ENCODE measurements at regions not wholly inside any gene's neighbourhood (a gene's known extent, or its start where the extent isn't known, plus 50 kb on each side); places are given as distances from the start of the nearest gene placed in this dataset.
"Not testable (repeated sequence)": the region's sequence is repeated elsewhere in the genome, so short reads cannot be mapped to it uniquely, and the experiment has no call there.

DNA sequence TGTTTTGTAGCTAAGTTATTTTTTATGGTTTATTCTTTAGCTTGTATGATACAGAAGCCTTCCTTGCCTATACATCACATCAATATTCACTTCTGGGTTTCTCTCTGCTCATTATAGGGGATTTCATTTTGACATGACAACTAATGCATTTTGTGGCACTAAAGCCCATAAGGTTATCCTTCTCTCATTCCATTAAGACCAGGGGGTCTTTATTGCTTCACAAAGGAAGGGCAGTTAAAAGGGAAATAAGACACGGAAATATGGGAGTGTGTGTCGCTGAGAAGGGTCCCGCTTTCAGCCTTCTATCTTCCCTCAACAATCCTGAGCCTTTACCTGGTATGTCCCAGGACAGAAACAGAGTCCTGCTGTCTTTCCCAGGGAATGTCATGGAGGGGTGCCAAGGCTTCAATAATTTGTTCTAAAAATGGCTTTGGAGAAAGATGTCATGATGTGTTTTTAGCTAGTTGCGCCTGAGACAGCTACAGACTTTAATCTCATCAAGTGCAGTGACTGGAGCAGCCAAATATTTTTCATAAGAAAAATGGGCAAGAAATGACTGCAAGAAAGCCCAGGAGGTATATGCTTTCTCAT is 1145.4 kb upstream of the TMEM132C start:
- no peak for DNase-seq (ENCODE audit: low read depth in 4 of 4, low spot score in 2 of 4)

DNA sequence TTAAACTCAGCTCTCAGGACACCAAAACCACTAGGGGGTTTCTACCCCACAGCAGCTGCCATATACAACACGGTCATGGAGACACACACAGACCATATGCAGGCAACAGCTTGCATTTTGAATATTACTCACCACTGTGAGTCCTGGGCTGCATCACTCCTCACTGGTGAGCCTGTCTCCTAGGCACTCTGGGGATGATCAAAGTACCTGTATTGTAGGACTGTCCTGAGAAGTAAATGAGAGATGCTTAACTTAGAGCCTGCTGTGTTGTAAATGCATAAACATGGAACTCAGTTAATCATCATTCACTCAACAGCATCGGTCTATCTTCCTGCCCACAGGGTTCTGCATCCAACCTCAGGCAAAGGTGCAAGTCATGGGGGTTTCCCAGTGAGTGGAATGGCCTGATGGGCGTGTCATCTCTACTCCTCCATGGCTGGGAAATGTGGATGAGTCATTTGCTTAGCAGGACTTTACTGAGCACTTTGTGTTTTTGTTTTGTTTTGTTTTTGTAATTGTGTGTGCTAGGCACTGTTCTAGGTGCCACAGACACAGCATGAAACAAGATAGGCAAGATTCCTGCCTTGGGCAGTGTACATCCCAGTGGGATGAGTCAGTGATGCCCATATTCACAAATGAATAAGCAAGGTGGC is 1141.2 kb upstream of the TMEM132C start:
- no peak for DNase-seq (ENCODE audit: low read depth in 4 of 4, low spot score in 2 of 4)

DNA sequence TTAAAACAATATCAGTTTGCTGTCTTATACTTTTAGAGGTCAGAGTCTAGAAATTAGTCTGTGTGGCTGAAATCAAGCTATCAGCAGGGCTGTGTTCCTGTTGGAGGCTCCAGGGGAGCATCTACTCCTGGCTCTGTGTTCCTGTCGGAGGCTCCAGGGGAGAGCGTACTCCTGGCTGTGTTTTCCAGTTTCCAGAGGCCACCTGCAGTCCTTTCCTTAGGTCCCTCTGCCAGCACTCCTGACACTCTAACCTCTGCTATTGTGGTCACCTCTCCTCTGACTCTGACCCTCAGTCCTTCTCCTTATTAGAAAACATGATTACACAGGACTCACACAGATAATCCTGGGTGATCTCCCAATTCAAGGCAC is 1140.7 kb upstream of the TMEM132C start:
- DNase-seq (ENCODE audit: low read depth in 4 of 4, low spot score in 2 of 4), result no peak

DNA sequence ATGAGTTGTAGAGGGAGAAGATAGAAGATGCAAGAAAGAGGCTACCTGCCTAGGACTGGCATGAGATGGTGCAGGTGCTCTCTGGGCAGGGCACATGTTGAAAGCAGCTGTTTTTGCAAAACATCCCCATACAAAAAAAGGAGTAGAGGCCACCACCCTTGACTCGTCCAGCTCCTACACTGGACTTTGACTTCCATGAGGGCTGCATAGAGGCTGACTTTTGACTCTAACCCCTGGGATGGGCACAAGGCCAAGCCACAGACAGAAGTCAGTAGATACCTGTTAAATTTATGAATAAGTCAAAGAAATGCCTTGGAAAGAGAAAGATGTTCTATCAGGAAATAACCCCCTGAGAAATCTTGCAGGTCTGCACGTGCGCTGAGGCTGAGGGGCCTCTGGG is 1139.1 kb upstream of the TMEM132C start:
- DNase-seq (ENCODE audit: low read depth in 4 of 4, low spot score in 2 of 4), result no peak

DNA sequence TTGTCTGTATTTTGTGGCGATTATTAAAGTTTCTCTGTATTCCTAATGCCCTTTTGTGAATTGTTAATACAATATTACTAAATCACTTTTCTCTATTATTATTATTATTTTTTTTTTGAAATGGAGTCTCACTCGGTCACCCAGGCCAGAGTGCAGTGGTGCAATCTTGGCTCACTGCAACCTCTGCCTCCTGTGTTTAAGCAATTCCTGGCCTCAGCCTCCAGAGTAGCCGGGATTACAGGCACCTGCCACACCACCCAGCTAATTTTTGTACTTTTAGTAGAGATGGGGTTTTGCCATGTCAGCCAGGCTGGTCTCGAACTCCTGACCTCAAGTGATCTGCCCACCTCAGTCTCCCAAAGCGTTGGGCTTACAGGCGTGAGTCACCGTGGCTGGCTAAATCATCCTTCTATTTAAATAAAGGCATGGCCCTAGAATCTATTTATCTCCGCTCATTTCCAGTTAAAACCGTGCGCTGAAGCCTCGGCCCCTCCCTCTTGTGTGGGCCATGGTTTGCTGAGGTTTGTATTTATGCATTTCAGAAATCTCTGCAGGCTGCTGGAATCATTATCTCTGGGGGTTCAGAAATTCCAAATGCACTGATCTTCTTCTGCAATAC is 1136.4 kb upstream of the TMEM132C start:
- DNase-seq (ENCODE audit: low read depth in 4 of 4, low spot score in 2 of 4), result no peak

DNA sequence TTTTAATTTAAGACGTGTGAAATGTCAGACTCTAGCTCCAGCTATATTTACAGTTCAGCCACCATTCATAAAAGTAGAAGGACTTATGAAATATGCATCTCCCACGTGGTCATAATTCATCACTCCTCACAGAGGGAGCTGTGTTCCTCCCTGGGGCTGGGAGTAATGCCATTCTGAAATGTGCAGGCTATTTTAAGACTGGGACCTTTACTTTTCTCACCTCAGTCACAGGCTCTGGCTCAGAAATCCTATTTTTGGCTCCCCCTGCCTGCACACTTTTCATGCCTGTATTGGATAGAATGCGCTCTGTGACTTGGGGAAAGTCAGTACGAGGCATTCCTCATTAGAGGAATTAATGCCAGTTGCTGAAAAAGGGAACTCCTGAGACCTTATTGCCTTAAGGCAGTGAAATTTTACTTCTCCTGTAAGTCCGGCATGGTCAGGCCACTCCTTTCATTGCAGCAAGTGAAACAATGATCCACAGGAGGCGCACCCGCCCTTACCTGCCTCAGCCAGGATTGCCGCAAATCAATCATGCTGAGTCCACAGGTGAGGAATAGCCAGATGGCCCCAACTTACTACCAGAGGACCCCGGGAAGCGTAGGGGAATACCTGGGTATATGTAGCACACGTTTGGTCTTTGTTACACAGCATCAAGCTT is 1133.2 kb upstream of the TMEM132C start:
- no peak for DNase-seq (ENCODE audit: low read depth in 4 of 4, low spot score in 2 of 4)

DNA sequence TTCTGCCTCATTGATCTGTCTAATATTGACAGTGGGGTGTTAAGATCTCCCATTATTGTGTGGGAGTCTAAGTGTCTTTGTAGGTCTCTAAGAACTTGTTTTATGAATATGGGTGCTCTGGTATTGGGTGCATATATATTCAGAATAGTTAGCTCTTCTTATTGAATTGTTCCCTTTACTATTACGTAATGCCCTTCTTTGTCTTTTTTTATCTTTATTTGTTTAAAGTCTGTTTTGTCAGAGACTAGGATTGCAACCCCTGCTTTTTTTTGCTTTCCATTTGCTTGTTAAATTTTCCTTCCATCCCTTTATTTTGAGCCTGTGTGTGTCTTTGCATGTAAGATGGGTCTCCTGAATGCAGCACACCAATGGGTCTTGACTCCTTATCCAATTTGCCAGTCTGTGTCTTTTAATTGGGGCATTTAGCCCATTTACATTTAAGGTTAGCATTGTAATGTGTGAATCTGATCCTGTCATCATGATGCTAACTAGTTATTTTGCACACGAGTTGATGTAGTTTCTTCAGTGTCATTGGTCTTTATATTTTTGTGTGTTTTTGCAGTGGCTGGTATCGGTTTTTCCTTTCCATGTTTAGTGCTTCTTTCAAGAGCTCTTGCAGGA is 1126.0 kb upstream of the TMEM132C start:
- DNase-seq (ENCODE audit: low read depth in 4 of 4, low spot score in 2 of 4), result not testable (repeated sequence)

DNA sequence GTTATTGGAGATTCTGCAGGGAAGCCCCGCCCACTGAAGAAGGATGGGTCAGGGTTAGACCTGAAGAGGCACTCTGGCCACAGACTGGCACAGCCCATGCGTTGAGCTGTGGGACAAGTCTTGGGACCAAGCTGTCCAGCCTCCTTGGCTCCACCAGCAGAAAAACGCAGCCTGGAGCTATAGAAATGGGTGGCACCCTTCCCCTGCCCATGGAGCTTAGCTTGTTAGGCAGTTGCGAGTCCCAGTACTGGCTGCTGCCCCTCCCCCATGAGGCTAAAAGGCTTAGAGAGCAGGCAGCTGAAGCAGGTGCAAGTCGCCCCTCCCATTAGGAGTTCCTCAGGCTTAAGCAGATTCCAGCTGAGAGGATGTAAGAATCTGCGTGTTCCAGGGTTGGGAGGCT is 1124.0 kb upstream of the TMEM132C start:
- DNase-seq (ENCODE audit: low read depth in 4 of 4, low spot score in 2 of 4), result no peak

DNA sequence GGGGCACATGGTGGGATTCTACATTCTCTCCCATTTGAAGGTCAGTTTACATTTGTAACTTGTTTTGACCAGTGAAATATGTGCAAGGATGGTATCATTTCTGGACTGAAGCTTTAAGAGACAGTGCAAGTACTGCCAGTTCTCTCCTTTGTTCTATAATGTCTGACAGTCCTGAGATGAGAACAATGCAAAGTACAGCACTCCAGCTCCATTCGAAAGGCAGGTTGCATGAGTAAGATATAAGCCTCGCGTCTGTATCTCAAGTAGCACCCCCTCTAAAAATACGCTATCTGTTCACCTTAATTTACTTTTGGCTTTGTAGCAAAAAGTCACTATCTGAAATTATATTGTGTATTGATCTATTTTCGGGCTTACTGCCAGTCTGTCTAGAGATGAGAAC is 1122.2 kb upstream of the TMEM132C start:
- DNase-seq (ENCODE audit: low read depth in 4 of 4, low spot score in 2 of 4), result no peak

DNA sequence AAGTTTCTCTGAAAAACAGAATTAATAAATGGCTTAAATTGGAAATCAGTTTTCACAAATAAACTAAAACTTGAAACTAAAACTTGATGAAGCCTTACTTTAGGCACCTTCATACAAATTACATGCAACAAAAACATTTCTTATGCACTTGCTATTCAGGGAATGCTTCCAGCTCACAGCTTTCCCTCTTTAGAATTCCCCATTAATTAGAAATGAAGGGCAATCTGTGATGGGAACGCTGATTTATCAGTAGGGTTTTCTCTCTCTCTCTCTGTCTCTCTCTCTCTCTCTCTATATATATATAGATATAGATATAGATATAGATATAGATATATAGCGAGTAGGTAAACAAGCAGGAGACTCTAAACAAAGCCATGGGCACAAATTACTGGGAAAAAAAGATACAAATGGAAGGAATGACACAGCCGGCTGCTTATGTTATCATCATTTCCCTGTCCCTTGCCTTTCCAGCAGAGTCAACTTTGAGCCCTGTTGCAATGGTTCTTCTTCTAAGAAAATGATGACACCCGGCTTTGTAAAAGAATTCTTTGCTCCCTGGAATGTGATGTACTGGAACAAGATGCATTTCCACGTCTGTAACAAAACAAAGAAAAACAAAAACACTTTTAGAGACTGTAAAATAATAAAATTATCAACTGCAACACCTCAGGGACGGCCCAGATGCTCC is 1121.6 kb upstream of the TMEM132C start:
- no peak for DNase-seq (ENCODE audit: low read depth in 4 of 4, low spot score in 2 of 4)

DNA sequence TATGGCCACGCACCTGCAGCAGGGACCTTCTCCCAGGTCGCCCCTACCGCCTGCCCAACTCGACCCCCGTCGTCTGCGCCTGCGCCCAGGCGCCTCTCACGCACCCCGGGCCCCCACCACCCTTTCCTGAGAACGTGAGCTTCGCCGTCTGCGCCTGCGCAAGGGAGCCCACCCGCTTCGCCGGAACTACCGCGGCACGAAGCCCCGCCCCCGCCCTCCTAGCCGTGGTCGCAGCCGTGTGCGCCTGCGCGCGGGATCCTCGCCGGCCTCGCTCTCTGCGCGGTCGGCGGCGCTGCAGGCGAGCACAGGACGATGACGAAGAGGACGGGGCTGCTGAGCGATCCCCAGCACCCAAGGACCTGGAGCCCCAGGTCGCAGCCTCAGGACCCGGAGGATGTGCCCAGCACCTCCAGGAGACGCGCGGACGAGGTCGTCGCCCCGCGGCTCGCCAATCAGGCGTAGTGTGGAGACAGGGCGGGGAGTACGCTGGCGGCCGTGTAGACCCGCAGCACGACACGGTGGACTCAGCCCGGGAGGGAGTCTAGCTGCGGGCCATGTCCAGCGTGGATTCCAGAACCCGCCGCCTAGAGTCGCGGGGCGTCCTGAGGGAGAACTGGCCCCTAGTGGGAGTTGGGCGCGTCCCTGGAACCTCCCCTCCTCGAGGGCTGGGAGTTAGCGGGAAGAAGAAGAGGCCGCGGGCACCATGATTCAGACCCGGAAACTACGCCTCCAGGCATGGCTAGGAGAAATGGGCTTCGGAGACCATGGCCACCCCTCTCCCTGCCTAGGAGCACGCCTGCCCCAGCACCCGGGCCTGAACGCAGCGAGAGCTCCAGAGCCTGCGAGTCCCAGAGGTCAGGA is 1120.8 kb upstream of the TMEM132C start:
- DNase-seq (ENCODE audit: low read depth in 4 of 4, low spot score in 2 of 4), result peak; percentile 59 to 77 (median 68)

DNA sequence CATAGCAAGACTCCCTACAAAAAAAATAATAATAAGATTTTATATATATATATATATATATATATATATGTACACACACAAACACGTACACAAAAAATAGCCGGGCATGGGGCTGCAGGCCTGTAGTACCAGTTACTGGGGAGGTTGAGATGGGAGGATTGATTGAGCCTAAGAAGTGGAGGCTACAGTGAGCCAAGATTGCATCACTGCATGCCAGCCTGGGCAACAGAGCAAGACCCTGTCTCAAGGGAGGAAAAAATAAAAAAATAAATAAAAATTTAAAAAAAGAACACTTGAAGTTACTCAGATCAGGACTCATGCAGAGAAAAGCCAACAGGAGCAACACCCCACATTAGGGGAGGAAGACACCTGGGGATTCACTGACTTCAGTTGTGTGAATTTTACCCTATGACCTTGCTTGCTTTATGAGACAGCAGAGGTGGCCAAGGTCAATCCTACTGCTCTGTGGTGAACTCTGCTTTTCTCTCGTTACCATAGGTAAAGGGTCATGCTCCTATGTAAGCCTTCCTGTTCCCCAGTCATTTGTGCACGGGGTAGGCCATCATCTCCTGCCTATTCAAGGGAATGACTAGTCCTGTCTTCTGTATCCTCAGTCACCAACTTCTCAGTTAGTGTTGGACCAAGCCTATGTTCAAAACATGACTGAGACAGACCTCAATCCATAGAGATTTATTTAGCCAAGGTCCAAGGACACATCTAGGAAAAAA is 1119.8 kb upstream of the TMEM132C start:
- no peak for DNase-seq (ENCODE audit: low read depth in 4 of 4, low spot score in 2 of 4)

DNA sequence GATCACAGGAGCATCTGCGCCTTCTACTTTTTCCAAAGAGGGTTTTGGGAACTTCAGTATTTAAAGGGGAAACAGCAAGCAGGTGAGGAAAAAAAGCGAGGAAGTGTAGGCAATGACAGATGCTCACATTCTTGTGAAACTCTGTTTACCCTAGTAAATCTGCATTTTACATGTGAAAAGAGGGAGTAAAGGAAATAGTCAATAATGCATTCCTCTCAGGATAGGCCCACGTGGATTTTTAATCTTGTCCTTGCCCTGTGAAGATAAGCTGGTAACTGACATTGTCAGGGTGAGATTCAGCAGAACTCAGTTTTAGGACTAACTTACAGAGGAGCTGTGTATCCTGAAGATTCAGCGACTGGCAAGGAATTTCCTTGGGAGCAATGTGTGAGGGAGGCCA is 1119.2 kb upstream of the TMEM132C start:
- DNase-seq (ENCODE audit: low read depth in 4 of 4, low spot score in 2 of 4), result no peak

DNA sequence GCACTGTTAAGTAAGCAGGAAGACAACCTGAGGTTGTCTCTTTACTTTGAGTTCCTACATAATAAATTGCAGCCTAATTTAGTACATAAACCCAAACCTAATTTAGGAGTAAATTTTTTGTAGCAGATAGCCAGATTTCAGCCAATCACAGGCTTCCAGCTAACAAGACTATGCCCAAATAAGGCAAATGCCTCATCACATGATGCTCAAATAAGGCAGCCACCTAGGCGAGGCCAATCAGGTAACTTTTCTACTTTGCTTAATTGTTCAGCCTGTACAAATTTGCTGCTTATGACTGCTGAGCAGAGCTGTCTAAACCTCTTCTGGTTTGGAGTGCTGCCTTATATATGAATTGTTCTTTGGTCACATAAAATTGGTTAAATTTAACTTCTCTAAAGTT is 1118.7 kb upstream of the TMEM132C start:
- no peak for DNase-seq (ENCODE audit: low read depth in 4 of 4, low spot score in 2 of 4)

DNA sequence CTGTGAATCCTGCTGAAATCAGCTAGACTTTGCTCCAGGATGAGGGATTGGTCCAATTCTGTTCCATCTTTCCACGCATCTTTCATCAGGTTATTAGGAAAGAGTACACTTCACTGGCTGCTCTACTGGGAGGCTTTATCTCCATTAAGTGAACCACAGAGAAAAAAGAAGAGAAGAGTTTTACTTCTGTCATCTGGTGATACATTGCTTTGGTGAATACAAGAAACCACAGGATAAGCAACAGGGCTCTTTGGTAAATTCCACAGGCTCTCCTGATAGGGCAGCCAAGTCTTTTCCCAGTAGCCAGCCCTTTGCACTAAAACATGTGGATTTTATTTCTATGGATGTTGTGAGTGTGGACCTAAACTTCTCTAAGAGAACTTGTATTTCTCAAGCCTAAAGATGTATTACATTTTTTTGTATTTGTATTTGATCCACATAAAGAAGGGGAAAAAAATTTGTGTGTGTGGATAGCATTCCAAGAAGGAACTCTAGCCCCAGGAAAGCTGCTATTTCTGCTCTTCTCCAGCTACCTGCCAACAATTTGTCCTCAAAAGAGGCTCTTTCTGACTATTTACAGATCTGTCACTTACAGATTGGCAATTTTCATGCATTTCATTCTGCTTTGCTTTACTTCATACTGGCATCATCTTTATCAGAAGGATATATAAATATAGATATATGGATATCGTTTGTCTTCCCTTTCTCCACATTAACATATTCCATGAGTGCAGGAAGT is 1117.6 kb upstream of the TMEM132C start:
- no peak for DNase-seq (ENCODE audit: low read depth in 4 of 4, low spot score in 2 of 4)

DNA sequence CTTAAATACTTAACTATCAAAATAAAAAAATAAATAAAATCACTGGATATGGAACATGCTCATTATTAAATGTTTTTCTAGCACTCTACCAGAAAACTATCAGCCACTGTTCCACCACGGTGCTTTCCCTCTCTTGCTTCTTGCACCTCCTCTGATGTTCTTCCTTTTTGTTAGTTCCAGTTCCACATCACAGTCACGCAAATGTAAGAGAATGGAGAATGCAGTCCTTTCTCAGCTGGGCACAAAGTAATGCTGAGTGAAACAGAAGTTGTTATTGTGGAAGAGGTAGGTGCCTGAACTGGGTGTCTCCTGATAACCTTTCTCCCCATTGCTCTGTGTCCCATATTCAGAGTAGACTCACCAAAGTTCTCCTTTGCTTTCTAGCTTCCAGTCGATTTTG is 1116.9 kb upstream of the TMEM132C start:
- DNase-seq (ENCODE audit: low read depth in 4 of 4, low spot score in 2 of 4), result no peak

DNA sequence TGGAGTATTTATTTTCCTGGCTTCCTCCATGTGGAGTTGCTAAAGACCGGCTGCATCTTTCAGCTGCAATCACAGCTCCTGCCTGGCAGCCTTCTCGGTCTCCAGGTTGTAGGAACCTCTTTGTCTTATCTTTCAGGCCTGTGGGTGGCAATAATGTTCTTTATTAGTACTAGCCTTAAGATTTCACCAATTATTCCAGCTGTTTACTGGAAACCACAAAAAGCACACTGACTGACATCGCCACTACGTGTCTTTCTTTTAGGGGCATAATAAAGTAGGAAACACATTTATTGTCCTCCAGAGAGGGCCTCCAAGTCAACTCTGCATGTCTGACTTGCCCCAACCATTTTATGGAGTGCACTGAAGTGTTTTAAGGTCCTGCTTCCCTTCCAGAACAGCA is 1116.5 kb upstream of the TMEM132C start:
- DNase-seq (ENCODE audit: low read depth in 4 of 4, low spot score in 2 of 4), result no peak

DNA sequence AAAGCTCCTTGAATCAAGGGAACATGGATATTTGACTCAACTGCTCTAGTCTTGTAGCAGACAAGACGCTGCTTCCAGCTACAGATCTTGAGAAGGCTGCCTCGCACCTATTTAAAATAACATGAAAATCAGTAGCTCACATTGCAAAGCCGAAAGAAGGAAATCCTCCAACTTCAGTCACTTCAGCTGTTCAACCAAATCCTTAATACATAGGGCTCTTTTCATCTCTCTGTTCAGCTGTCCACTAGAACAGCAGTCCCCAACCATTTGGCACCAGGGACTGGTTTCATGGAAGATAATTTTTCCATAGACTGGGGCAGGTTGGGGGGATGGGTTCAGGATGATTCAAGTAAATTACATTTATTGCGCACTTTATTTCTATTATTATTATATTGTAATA is 1116.0 kb upstream of the TMEM132C start:
- DNase-seq (ENCODE audit: low read depth in 4 of 4, low spot score in 2 of 4), result no peak

DNA sequence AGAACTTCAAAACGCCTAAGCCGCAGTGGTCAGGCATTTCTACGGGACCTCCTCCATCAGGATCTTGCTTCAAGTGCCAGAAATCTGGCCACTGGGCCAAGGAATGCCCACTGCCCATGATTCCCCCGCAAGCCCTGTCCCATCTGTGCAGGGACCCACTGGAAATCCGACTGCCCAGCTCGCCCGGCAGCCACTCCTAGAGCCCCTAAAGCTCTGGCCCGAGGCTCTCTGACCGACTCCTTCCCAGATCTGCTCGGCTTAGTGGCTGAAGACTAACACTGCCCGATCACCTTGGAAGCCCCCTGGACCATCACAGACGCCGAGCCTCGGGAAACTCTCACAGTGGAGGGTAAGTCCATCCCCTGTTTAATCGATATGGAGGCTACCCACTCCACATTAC is 1113.0 kb upstream of the TMEM132C start:
- DNase-seq (ENCODE audit: low read depth in 4 of 4, low spot score in 2 of 4), result no peak

All from left renal cortex interstitium (tissue), 4 donors.